ENCODE measurements at regions not wholly inside any gene's neighbourhood (a gene's known extent, or its start where the extent isn't known, plus 50 kb on each side); places are given as distances from the start of the nearest gene placed in this dataset.

DNA sequence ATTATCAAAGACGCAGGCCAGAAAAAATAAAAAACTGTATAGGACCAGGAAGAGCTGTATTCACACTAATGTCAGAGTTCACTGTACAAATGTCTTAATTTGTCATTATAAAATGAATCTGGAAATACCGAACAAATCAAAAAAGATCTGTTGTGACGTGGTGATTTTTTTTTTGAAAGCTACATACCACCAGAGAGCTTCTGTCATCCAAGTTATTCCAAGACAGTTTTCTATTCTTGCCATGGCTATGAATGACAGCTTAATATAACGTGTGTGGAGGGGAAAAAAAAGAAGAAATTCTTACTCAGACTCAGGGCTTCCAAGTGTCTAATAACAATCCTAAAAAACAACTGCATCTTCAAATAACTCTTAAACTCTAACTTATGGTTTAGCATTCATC, 328.8 kb upstream of the BTBD3 start:
- Histone ChIP-seq H3K4me3 (ENCODE audit: low read length) (no peak overlapping the region), H3K9ac (ENCODE audit: low read length) (no peak overlapping the region), H3K27ac (ENCODE audit: low read length) (peak overlapping the region; percentile 9), H4K20me1 (ENCODE audit: insufficient read depth) (no peaks in the 10 kb centered on the region), H3K36me3 (ENCODE audit: insufficient read depth, low read length) (no peaks in the 10 kb centered on the region), H3K9me2 (ENCODE audit: insufficient read depth, low read length) (no peaks in the 10 kb centered on the region), H3K9me3 (ENCODE audit: low read length) (no peaks in the 10 kb centered on the region), H3K79me2 (replicated peaks; ENCODE audit: insufficient read depth, low read length) (no peaks in the 10 kb centered on the region), H2AFZ (ENCODE audit: low read depth, low read length) (no peak overlapping the region), H3K27me3 (ENCODE audit: insufficient read depth, low read depth, low read length) (no peaks in the 10 kb centered on the region), H3F3A (ENCODE audit: insufficient read depth, low read length, poor library complexity, severe bottlenecking) (no peaks in the 10 kb centered on the region), H3K4me2 (ENCODE audit: low read length) (peak overlapping the region; percentile 29)
- TF ChIP-seq RAD21 (conservative IDR thresholded peaks at IDR 0.05) (peak; percentile 46), CTCF (IDR thresholded peaks at IDR 0.05; ENCODE audit: poor library complexity, severe bottlenecking) (no peak), MXI1 (conservative IDR thresholded peaks at IDR 0.05; ENCODE audit: poor library complexity, severe bottlenecking) (no peak), TAF1 (IDR thresholded peaks at IDR 0.05; ENCODE audit: low read depth) (no peak), SMC3 (conservative IDR thresholded peaks at IDR 0.05; ENCODE audit: poor library complexity) (peak; percentile 29), EP300 (conservative IDR thresholded peaks at IDR 0.05; ENCODE audit: poor library complexity, severe bottlenecking) (peak; percentile 92), POLR2AphosphoS5 (IDR thresholded peaks at IDR 0.05) (peak; percentile 66), EZH2 (IDR thresholded peaks at IDR 0.05; ENCODE audit: borderline replicate concordance, insufficient read depth, low read length, poor library complexity, severe bottlenecking) (no peak)
- TF ChIP-seq, protein P1, sequence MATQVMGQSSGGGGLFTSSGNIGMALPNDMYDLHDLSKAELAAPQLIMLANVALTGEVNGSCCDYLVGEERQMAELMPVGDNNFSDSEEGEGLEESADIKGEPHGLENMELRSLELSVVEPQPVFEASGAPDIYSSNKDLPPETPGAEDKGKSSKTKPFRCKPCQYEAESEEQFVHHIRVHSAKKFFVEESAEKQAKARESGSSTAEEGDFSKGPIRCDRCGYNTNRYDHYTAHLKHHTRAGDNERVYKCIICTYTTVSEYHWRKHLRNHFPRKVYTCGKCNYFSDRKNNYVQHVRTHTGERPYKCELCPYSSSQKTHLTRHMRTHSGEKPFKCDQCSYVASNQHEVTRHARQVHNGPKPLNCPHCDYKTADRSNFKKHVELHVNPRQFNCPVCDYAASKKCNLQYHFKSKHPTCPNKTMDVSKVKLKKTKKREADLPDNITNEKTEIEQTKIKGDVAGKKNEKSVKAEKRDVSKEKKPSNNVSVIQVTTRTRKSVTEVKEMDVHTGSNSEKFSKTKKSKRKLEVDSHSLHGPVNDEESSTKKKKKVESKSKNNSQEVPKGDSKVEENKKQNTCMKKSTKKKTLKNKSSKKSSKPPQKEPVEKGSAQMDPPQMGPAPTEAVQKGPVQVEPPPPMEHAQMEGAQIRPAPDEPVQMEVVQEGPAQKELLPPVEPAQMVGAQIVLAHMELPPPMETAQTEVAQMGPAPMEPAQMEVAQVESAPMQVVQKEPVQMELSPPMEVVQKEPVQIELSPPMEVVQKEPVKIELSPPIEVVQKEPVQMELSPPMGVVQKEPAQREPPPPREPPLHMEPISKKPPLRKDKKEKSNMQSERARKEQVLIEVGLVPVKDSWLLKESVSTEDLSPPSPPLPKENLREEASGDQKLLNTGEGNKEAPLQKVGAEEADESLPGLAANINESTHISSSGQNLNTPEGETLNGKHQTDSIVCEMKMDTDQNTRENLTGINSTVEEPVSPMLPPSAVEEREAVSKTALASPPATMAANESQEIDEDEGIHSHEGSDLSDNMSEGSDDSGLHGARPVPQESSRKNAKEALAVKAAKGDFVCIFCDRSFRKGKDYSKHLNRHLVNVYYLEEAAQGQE (IDR thresholded peaks at IDR 0.05; ENCODE audit: borderline replicate concordance): no peak

GRCh38 chr20:11591965-11592364, 325.7 kb upstream of the BTBD3 start:
- TF ChIP-seq EZH2 (IDR thresholded peaks at IDR 0.05; ENCODE audit: borderline replicate concordance, insufficient read depth, low read length, poor library complexity, severe bottlenecking) (no peak), POLR2AphosphoS5 (IDR thresholded peaks at IDR 0.05) (no peak), TAF1 (IDR thresholded peaks at IDR 0.05; ENCODE audit: low read depth) (no peak), CTCF (IDR thresholded peaks at IDR 0.05; ENCODE audit: poor library complexity, severe bottlenecking) (no peak), EP300 (conservative IDR thresholded peaks at IDR 0.05; ENCODE audit: poor library complexity, severe bottlenecking) (no peak), SMC3 (conservative IDR thresholded peaks at IDR 0.05; ENCODE audit: poor library complexity) (no peak), MXI1 (conservative IDR thresholded peaks at IDR 0.05; ENCODE audit: poor library complexity, severe bottlenecking) (no peak), RAD21 (conservative IDR thresholded peaks at IDR 0.05) (no peak)
- TF ChIP-seq, protein P1 (IDR thresholded peaks at IDR 0.05; ENCODE audit: borderline replicate concordance): no peak
- Histone ChIP-seq H3K9ac (ENCODE audit: low read length) (no peak overlapping the region), H4K20me1 (ENCODE audit: insufficient read depth) (no peaks in the 10 kb centered on the region), H3K36me3 (ENCODE audit: insufficient read depth, low read length) (no peaks in the 10 kb centered on the region), H3K9me3 (ENCODE audit: low read length) (no peaks in the 10 kb centered on the region), H2AFZ (ENCODE audit: low read depth, low read length) (no peak overlapping the region), H3K4me2 (ENCODE audit: low read length) (no peak overlapping the region), H3K9me2 (ENCODE audit: insufficient read depth, low read length) (no peaks in the 10 kb centered on the region), H3F3A (ENCODE audit: insufficient read depth, low read length, poor library complexity, severe bottlenecking) (no peaks in the 10 kb centered on the region), H3K27ac (ENCODE audit: low read length) (no peak overlapping the region), H3K27me3 (ENCODE audit: insufficient read depth, low read depth, low read length) (no peaks in the 10 kb centered on the region), H3K79me2 (replicated peaks; ENCODE audit: insufficient read depth, low read length) (no peaks in the 10 kb centered on the region), H3K4me3 (ENCODE audit: low read length) (no peak overlapping the region)

Measured in neural cell (in vitro differentiated cells).